K562 (cell line): ENCODE measurements at regions not wholly inside any gene's neighbourhood (a gene's known extent, or its start where the extent isn't known, plus 50 kb on each side); places are given as distances from the start of the nearest gene placed in this dataset.

ENCODE experiments used
- ATAC-seq: fragments of 200-7000 bp; cut with Tn5 transposase; 3 replicates; pipeline ENCODE4 v1.9.1; 2020; ENCODE audit warnings: moderate library complexity
- BruUV-seq: library from RNA; stranded (reverse); fragments of 400-500 nt; replicated peaks from 2 replicates; lab custom pipeline; 2021; lab: Mats Ljungman, UMichigan
- CTCF ChIA-PET: fragments of 300-600 bp; formaldehyde crosslinking; extraction: SDS; loops from one replicate; lab custom pipeline; 2021; ENCODE audit warnings: low intra/inter-chr PET ratio; lab: Yijun Ruan, JAX
- POLR2A ChIA-PET: fragments of 300-600, 350-650 bp; sonication (Branson Sonifier 250); formaldehyde crosslinking; extraction: SDS; loops from one replicate; lab custom pipeline; 2021; ENCODE audit warnings: antibody characterized with exemption, inconsistent platforms; lab: Yijun Ruan, JAX
- DNase-seq, 4 experiments: peaks; one replicate each; pipeline versions ENCODE4 v3.0.0 to v3.0.0-alpha.2; 2011 to 2018; ENCODE audit warnings: low spot score in 3 of 4, mixed read lengths in 3 of 4; ENCODE audit errors: extremely low read depth in 1 of 4
- FAIRE-seq: peaks from 2 replicates; lab custom pipeline; 2011; peaks lifted over from hg19 to GRCh38; lab: Jason Lieb, UNC
- H2AFZ ChIP-seq: 2 replicates; pipeline ENCODE4 v1.6.0; 2011; ENCODE audit warnings: low read depth, low read length, control low read depth, inconsistent platforms
- H3K27ac ChIP-seq: fragments of 200-600 bp; 3 replicates; pipeline ENCODE4 v1.8.0; 2011; ENCODE audit warnings: low read depth, mild to moderate bottlenecking, control low read depth, inconsistent platforms, low read length, moderate library complexity, mixed read lengths; ENCODE audit errors: extremely low read depth
- H3K27me3 ChIP-seq, 2 experiments: fragments of 300-600 bp in 1 of 2; 2 replicates in 1 of 2; 3 replicates in 1 of 2; pipeline versions ENCODE4 v1.6.0 to v1.8.0; 2011; ENCODE audit warnings: inconsistent platforms in 2 of 2, low read length in 2 of 2, mild to moderate bottlenecking in 1 of 2, mixed read lengths in 1 of 2, moderate library complexity in 1 of 2; ENCODE audit not compliant: control insufficient read depth in 2 of 2, insufficient read depth in 2 of 2
- H3K36me3 ChIP-seq: fragments of 300-600 bp; 3 replicates; pipeline ENCODE4 v1.8.0; 2011; ENCODE audit warnings: mild to moderate bottlenecking, low read length, inconsistent platforms; ENCODE audit not compliant: control insufficient read depth, insufficient read depth
- H3K4me1 ChIP-seq, 2 experiments: fragments of 200-600 bp in 1 of 2; replicated peaks in 1 of 2; 2 replicates in 1 of 2; 3 replicates in 1 of 2; pipeline versions ENCODE4 v1.5.1 to v1.8.0; 2011; ENCODE audit warnings: inconsistent platforms in 2 of 2, low read length in 2 of 2, mild to moderate bottlenecking in 1 of 2, mixed read lengths in 1 of 2, moderate library complexity in 1 of 2; ENCODE audit not compliant: control insufficient read depth in 2 of 2, insufficient read depth in 2 of 2
- H3K4me2 ChIP-seq: 2 replicates; pipeline ENCODE4 v1.6.1; 2011; ENCODE audit warnings: low read length, control low read depth, inconsistent platforms, mixed read lengths; ENCODE audit not compliant: insufficient read depth
- H3K4me3 ChIP-seq: fragments of 200-600 bp; sonication (generic), shearing (Covaris generic); 2 replicates; pipeline ENCODE4 v1.5.1; 2016; ENCODE audit warnings: control low read depth, inconsistent platforms
- H3K79me2 ChIP-seq: fragments of 200-600 bp; 3 replicates; pipeline ENCODE4 v1.8.0; 2011; ENCODE audit warnings: low read length, inconsistent platforms; ENCODE audit not compliant: control insufficient read depth, insufficient read depth
- H3K9ac ChIP-seq, 2 experiments: 2 replicates each; pipeline versions ENCODE4 v1.6.0 to v1.6.1; 2011; ENCODE audit warnings: low read depth in 2 of 2, low read length in 2 of 2, control low read depth in 1 of 2, inconsistent platforms in 1 of 2, mild to moderate bottlenecking in 1 of 2, mixed read lengths in 1 of 2; ENCODE audit not compliant: insufficient read depth in 1 of 2
- H3K9me1 ChIP-seq: one replicate; pipeline ENCODE4 v1.6.0; 2011; ENCODE audit warnings: inconsistent platforms, mild to moderate bottlenecking, low read length, moderate library complexity; ENCODE audit not compliant: control insufficient read depth, insufficient read depth
- H3K9me3 ChIP-seq: replicated peaks from 2 replicates; pipeline ENCODE4 v1.5.1; 2011; ENCODE audit warnings: low read depth, low read length, inconsistent platforms; ENCODE audit not compliant: control insufficient read depth, insufficient read depth
- H4K20me1 ChIP-seq: replicated peaks from 2 replicates; pipeline ENCODE4 v1.6.1; 2011; ENCODE audit warnings: low read length, inconsistent platforms, mixed read lengths; ENCODE audit not compliant: control insufficient read depth, insufficient read depth
- CBX5 ChIP-seq: IDR thresholded peaks from 2 replicates; pipeline ENCODE4 v1.6.1; 2014; ENCODE audit warnings: low read depth, borderline replicate concordance
- CSDE1 ChIP-seq, 2 experiments: fragments of 450-650 bp; IDR thresholded peaks; 2 replicates each; pipeline ENCODE4 v1.6.1; 2016; ENCODE audit warnings: mild to moderate bottlenecking in 1 of 2
- DACH1 ChIP-seq: fragments of 450-650 bp; IDR thresholded peaks from 2 replicates; pipeline ENCODE4 v1.6.1; 2018; ENCODE audit not compliant: partially characterized antibody
- ELF1 ChIP-seq: fragments of 200-800 bp; sonication (Bioruptor generic); IDR thresholded peaks from 2 replicates; pipeline ENCODE4 v1.6.1; 2016; ENCODE audit warnings: missing genetic modification characterization, missing compliant biosample characterization
- HES1 ChIP-seq: fragments of 450-650 bp; IDR thresholded peaks from 2 replicates; pipeline ENCODE4 v1.6.1; 2016; ENCODE audit warnings: low read depth, mild to moderate bottlenecking, moderate library complexity
- JUN ChIP-seq, 2 experiments: sonication (generic) in 1 of 2; formaldehyde crosslinking in 1 of 2; IDR thresholded peaks; 2 replicates each; pipeline versions ENCODE4 v1.6.1 to v1.8.0; 2012 to 2022; ENCODE audit warnings: borderline replicate concordance in 2 of 2, mild to moderate bottlenecking in 2 of 2, improper control_type of control experiment in 1 of 2, low read depth in 1 of 2, low read length in 1 of 2, missing genetic modification reagents in 1 of 2
- MTA1 ChIP-seq: fragments of 450-650 bp; IDR thresholded peaks from 2 replicates; pipeline ENCODE4 v1.6.1; 2017; ENCODE audit warnings: borderline replicate concordance
- MXD1 ChIP-seq: fragments of 250-450 bp; sonication (Bioruptor Pico); IDR thresholded peaks from 2 replicates; pipeline ENCODE4 v1.8.0; 2021; ENCODE audit warnings: borderline replicate concordance, mild to moderate bottlenecking, moderate library complexity; ENCODE audit not compliant: poor library complexity, severe bottlenecking
- NFIC ChIP-seq: fragments of 450-650 bp; IDR thresholded peaks from 2 replicates; pipeline ENCODE4 v1.6.1; 2017; ENCODE audit warnings: mild to moderate bottlenecking, inconsistent platforms
- NFYB ChIP-seq: IDR thresholded peaks from 2 replicates; pipeline ENCODE4 v1.6.1; 2011; ENCODE audit warnings: mild to moderate bottlenecking, moderate library complexity; ENCODE audit not compliant: insufficient read length; ENCODE audit errors: extremely low read depth
- PCBP1 ChIP-seq: fragments of 200-400 bp; formaldehyde crosslinking; IDR thresholded peaks from 2 replicates; pipeline ENCODE4 v1.6.1; 2018; ENCODE audit warnings: mild to moderate bottlenecking, low read depth, low read length; ENCODE audit not compliant: poor library complexity, severe bottlenecking
- PML ChIP-seq: IDR thresholded peaks from 2 replicates; pipeline ENCODE4 v1.6.1; 2012; ENCODE audit warnings: low read length, inconsistent platforms
- POLR2AphosphoS2 ChIP-seq: IDR thresholded peaks from 2 replicates; pipeline ENCODE4 v1.6.1; 2012; ENCODE audit warnings: low read length, improper control_type of control experiment
- SIRT6 ChIP-seq: IDR thresholded peaks from one replicate; pipeline ENCODE4 v1.6.1; 2012; ENCODE audit warnings: low read depth, mild to moderate bottlenecking, control low read depth, inconsistent platforms, low read length, moderate library complexity
- TSHZ1 ChIP-seq: fragments of 250-450 bp; sonication (Bioruptor Pico); IDR thresholded peaks from 2 replicates; pipeline ENCODE4 v1.4.0; 2020; ENCODE audit warnings: mild to moderate bottlenecking, moderate library complexity
- ZFP1 ChIP-seq: fragments of 450-650 bp; formaldehyde crosslinking; IDR thresholded peaks from 2 replicates; pipeline ENCODE4 v1.4.0; 2020; ENCODE audit warnings: mild to moderate bottlenecking, mixed read lengths
- ZNF280B ChIP-seq: fragments of 250-450 bp; sonication (Bioruptor Pico); IDR thresholded peaks from 2 replicates; pipeline ENCODE4 v1.5.1; 2021; ENCODE audit warnings: mild to moderate bottlenecking
- ZNF780A ChIP-seq: fragments of 250-450 bp; sonication (Bioruptor Pico); IDR thresholded peaks from 2 replicates; pipeline ENCODE4 v1.5.0; 2021; ENCODE audit warnings: mild to moderate bottlenecking
- WGBS: fragments of 100-300 bp; shearing (Covaris generic); methylation state at CpG from one replicate; pipeline ENCODE4 v1.1.6; 2016; ENCODE audit warnings: low coverage, mixed read lengths; ENCODE audit not compliant: insufficient coverage; ENCODE audit errors: missing lambda C conversion rate; 5-methylcytosine and 5-hydroxymethylcytosine counted together
- in situ Hi-C: fragments of 300-500 bp; cut with MboI; formaldehyde crosslinking; loops from 4 replicates; pipeline ENCODE4 v1.15.0; 2018; ENCODE audit warnings: inconsistent platforms, mixed read lengths
- intact Hi-C: fragments of 100-400 bp; cut with micrococcal nuclease; formaldehyde crosslinking; loops from 2 replicates; pipeline ENCODE4 v1.14.2; 2022

- Histone ChIP-seq H3K79me2 (no peaks in the 10 kb centered on the region), H3K4me3 (no peak overlapping the region), H3K27ac (no peak overlapping the region), H3K9me3 (no peaks in the 10 kb centered on the region), H3K4me1 (no peaks in the 10 kb centered on the region), H3K4me2 (no peak overlapping the region), H3K36me3 (no peaks in the 10 kb centered on the region), H3K27me3 (no peaks in the 10 kb centered on the region; a peak in 2 of 5 replicates), H4K20me1 (no peaks in the 10 kb centered on the region), H2AFZ (no peak overlapping the region), H3K9ac (no peak overlapping the region), H3K9me1 (no peaks in the 10 kb centered on the region)
- DNase-seq (no peak), ATAC-seq (no peak), FAIRE-seq (no peak)
- ChIA-PET POLR2A (no interaction called here), CTCF (no interaction called here)
- 0% methylated on average over 5 of the region's 5 CpGs for WGBS
- intact Hi-C loops (no loop called here), in situ Hi-C loops (no loop called here)
- TF ChIP-seq MTA1 (no peak), PCBP1 (no peak), MXD1 (CRISPR knock-in tag) (no peak), HES1 (no peak), CSDE1 (IDR thresholded peaks at IDR 0.05) (no peak), ZNF780A (CRISPR knock-in tag) (no peak), JUN (IDR thresholded peaks at IDR 0.05; ENCODE audit: borderline replicate concordance, low read depth, low read length) (no peak), JUN (CRISPR knock-in tag; IDR thresholded peaks at IDR 0.05; ENCODE audit: borderline replicate concordance) (no peak), ZFP1 (CRISPR knock-in tag) (no peak), ZNF280B (no peak), SIRT6 (no peak), DACH1 (no peak), ELF1 (tag) (no peak), NFYB (no peak), POLR2AphosphoS2 (no peak), CBX5 (no peak), PML (no peak), TSHZ1 (no peak), NFIC (no peak)
- no TSS peak for BruUV-seq
Observed at GRCh38 chr16:54405478-54405877, 118.9 kb upstream of the IRX3 start.
